ENCODE measurements at regions not wholly inside any gene's neighbourhood (a gene's known extent, or its start where the extent isn't known, plus 50 kb on each side); places are given as distances from the start of the nearest gene placed in this dataset.

GRCh38 chr16:62130101-62130500, 93.9 kb upstream of the CDH8 start:
- intact Hi-C loops (cut with DNase I), result no loop called here
- H3K27me3 ChIP-seq, result no peaks in the 10 kb centered on the region
- no peak for DNase-seq
- no peaks in the 10 kb centered on the region for H3K4me1 ChIP-seq
- H3K36me3 ChIP-seq, result no peaks in the 10 kb centered on the region
- no peak for ATAC-seq
- 69 to 74% (median 71%) methylated on average over 4 of the region's 4 CpGs for WGBS, 4 donors
- no peak overlapping the region for H3K27ac ChIP-seq
- H3K4me3 ChIP-seq, result no peak overlapping the region
- TF ChIP-seq POLR2A (IDR thresholded peaks at IDR 0.05), result no peak
- TF ChIP-seq, protein P1, sequence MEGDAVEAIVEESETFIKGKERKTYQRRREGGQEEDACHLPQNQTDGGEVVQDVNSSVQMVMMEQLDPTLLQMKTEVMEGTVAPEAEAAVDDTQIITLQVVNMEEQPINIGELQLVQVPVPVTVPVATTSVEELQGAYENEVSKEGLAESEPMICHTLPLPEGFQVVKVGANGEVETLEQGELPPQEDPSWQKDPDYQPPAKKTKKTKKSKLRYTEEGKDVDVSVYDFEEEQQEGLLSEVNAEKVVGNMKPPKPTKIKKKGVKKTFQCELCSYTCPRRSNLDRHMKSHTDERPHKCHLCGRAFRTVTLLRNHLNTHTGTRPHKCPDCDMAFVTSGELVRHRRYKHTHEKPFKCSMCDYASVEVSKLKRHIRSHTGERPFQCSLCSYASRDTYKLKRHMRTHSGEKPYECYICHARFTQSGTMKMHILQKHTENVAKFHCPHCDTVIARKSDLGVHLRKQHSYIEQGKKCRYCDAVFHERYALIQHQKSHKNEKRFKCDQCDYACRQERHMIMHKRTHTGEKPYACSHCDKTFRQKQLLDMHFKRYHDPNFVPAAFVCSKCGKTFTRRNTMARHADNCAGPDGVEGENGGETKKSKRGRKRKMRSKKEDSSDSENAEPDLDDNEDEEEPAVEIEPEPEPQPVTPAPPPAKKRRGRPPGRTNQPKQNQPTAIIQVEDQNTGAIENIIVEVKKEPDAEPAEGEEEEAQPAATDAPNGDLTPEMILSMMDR (IDR thresholded peaks at IDR 0.05), result no peak
- peaks cover 0 to 8% (median 0%) of the 10 kb centered on the region in 12 donors for H3K9me3 ChIP-seq

DNA sequence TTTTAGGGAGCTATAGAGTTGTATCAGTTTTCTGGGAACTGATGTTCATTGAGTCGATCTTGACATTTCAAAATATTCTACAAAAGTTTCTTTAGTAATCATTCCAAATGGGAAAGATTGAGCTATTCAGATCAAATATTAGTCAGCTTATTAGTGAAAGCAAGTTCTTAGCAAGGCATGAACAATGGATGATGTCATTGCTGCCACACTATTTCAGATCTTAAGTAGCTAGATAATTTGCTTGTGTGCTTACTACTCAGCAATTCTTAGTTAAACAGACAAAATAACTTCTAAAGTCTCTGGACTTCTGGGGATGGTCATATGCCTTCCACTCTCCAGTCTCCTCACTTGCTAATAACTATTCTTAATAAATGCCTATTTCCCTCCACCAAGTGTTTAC, 69.0 kb upstream of the CDH8 start:
- no peak overlapping the region for H3K4me3 ChIP-seq
- WGBS, 4 donors, result 81 to 90% (median 87%) methylated on average over 1 of the region's 1 CpG
- H3K4me1 ChIP-seq, result no peaks in the 10 kb centered on the region
- no peaks in the 10 kb centered on the region for H3K36me3 ChIP-seq
- no peaks in the 10 kb centered on the region for H3K27me3 ChIP-seq
- DNase-seq (no peak), ATAC-seq (no peak)
- TF ChIP-seq, protein P1 (IDR thresholded peaks at IDR 0.05), result no peak
- no peak for TF ChIP-seq POLR2A (IDR thresholded peaks at IDR 0.05)
- intact Hi-C loops (cut with DNase I), result no loop called here
- H3K27ac ChIP-seq, result no peak overlapping the region
- no peaks in the 10 kb centered on the region for H3K9me3 ChIP-seq

- intact Hi-C loops (cut with DNase I), result no loop called here
- Histone ChIP-seq H3K4me1 (no peaks in the 10 kb centered on the region), H3K27me3 (no peaks in the 10 kb centered on the region), H3K36me3 (no peaks in the 10 kb centered on the region), H3K9me3 (no peaks in the 10 kb centered on the region), H3K4me3 (no peak overlapping the region), H3K27ac (no peak overlapping the region)
- WGBS, 4 donors, result 91 to 95% (median 93%) methylated on average over 1 of the region's 1 CpG
- TF ChIP-seq POLR2A (IDR thresholded peaks at IDR 0.05), result no peak
- TF ChIP-seq, protein P1 (IDR thresholded peaks at IDR 0.05), result no peak
- no peak for DNase-seq
- no peak for ATAC-seq
Observed at GRCh38 chr16:62102588-62102987, 66.3 kb upstream of the CDH8 start.

DNA sequence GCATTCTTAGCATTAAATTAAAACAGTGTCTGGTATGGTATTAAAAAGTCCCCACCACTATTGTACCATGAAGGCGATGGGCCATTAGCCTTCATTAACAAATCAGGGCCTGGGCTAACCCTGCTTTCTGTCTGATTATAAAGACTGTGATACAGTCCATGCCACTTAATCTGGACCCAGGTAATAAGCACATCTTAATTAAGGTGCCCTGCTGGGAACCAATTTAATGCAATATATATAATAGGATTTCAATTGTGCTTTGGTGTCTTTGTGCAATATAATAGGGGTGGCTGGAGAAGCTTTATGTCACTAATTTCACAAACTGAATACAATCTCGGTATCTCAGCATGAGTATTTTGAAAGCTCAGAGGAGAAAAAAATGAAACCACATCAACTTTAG, 64.4 kb upstream of the CDH8 start:
- intact Hi-C loops (cut with DNase I), result no loop called here
- ATAC-seq, result no peak
- Histone ChIP-seq H3K27me3 (no peaks in the 10 kb centered on the region), H3K36me3 (no peaks in the 10 kb centered on the region), H3K4me1 (no peaks in the 10 kb centered on the region), H3K9me3 (no peaks in the 10 kb centered on the region), H3K27ac (no peak overlapping the region), H3K4me3 (no peak overlapping the region)
- WGBS, 4 donors, result 46 to 68% (median 46%) methylated on average over 2 of the region's 2 CpGs
- no peak for DNase-seq
- no peak for TF ChIP-seq POLR2A (IDR thresholded peaks at IDR 0.05)
- TF ChIP-seq, protein P1 (IDR thresholded peaks at IDR 0.05), result no peak
